GM18861 (cell line): ENCODE measurements at regions not wholly inside any gene's neighbourhood (a gene's known extent, or its start where the extent isn't known, plus 50 kb on each side); places are given as distances from the start of the nearest gene placed in this dataset.

Experiments used
- ATAC-seq: cut with Tn5 transposase; IDR thresholded peaks from one replicate; pipeline ENCODE4 v1.9.1; 2021; ENCODE audit not compliant: unreplicated experiment

DNA sequence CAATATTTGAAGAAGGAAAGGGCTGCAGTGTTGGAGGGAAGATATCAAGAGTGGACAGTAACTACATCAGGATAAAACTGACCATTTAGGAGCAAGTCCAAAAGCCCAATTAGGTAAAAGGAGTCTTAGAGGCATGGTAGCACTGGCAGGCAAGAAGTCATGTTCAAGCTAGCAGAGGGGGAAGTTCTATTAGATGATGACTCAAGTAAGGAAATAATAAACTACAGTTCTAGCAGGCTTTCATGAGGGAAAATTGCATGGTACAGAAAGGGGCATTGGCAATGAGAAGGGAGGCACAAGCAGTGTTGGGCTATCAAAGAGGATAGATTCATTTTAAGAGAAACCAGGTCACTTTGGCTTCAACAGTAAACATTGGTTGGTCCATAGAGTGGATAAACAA lies 156.1 kb upstream of the PTPRK start:
- ATAC-seq = no peak

DNA sequence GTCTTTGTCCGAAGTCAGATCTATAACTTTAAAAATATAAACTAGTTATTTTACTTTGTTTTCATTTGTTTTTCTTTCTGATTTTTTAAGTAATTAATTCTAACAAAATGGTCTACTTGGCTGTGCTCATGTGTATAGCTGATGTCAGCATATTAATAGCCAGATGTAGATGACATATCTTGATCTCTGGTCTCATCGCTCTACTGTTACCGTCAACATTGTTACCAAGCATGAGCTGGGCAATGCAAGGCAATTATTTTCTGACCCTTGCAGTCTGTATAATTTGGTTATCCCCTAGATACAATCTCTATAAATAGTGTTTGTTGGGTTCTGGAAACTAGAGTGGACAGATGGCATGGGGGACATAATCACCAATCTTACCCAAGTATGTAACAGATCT lies 151.6 kb upstream of the PTPRK start:
- no peak for ATAC-seq

DNA sequence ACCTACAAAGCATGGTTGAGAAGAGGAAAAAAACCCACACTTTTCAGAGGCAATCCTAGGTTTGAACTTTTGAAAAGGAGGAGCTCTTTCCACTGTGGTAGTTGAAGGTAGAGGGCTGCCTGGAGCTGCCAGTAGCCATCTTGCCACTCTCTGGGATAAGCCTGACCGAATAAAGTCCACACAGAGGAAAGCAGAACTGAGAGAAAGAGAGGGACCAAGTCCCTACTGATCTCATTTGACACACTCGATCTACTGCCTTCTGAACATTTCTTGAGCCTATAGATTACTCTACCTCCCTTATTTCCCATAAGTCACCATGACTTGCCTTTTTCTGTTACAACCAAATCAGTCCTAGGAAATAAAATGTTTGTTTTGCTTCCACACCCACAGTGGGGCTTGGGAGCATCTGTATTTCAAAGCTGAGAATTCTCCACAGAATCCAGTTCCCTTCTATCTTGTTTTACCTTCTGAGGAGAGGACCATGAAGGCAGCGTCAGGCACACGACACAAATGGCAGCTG lies 147.0 kb upstream of the PTPRK start:
- no peak for ATAC-seq

DNA sequence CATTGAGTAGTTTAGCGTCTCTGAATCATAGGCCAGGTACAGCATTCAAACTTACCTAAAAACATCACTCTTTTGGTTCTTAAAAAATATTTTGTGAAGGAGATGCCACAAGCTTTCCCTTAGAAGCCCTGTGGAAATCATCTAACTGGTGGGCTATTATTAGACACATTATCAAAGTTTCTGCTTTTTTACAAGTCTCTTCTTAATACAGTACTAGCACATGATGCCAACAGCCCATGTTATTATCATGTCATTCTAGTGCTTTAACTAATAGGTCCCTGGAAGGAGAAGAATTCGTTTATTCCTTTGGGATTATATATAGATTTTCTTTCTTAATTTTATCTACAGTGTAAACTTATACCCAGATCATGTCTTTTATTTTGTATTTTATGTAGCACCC lies 146.0 kb upstream of the PTPRK start:
- no peak for ATAC-seq

DNA sequence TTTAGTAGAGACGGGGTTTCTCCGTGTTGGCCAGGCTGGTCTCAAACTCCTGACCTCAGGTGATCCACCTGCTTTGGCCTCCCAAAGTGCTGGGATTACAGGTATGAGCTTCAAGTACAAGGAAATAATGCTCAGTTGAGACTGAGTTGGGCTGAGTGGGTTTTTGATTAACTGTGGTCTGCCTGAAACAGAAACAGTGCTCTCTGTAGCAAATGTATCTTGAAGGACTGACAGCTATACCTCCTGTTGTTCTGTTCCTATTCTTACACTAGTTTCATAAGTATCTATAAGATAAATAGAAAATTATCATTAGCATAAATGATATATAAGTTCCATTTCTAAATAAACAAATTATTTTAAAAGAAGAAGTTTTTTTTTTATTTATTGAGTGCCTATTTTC lies 142.8 kb upstream of the PTPRK start:
- ATAC-seq = peak; percentile 67

GRCh38 chr6:128659878-128660622 lies 139.7 kb upstream of the PTPRK start:
- ATAC-seq = no peak

GRCh38 chr6:128659276-128659675 lies 138.9 kb upstream of the PTPRK start:
- no peak for ATAC-seq

- no peak for ATAC-seq
Measured at GRCh38 chr6:128657181-128657580, 136.8 kb upstream of the PTPRK start.

DNA sequence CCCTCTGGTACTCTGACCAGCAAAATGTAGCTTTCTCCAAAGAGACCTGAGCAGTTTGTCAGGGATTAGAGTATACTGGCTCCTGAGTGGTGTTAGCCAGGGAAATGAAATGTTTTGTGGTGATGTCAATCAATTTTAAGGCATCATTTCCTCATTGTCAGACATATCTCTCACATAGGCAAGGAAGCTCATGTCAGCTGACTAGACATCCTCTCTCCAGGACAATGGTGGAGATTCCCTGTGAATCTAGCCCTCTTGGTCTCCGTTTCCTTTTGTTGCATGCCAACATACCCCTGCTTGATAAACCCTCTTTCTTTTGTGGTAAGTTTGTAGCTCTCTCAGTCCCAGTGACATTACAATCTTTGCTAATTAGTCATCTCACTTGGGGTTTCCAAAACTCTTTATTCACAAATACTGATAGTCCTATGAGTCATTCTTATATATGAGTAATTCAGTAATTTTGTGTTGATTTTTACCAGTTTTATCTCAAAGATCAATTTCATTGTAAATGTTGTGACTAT lies 135.6 kb upstream of the PTPRK start:
- ATAC-seq = peak; percentile 88

DNA sequence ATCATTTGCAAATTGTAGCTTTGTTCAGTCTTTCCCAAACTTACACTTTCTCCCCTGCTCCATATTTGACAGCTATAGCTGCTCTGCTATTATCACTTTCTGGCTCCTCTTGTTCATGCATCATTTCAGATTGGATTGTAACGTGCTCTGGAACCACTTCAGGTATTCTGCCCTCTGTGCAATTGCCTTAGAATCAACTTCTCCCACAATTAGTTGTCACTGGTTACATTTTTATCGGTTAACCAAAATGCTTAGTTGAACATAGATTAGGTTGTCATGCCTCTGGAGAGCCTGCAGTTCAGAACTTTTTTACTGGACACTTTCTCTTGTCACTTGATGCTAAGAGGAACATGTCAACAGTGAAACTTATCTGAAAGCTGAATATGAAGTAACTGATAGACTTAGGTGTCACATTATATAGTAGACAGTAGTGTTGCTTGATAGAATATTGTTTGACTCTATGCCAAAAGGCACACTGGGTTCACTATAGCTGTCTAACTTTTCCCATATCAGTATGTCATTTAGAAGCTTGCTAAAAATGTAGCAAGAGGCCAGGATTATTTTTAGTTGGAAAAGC lies 127.7 kb upstream of the PTPRK start:
- no peak for ATAC-seq

- ATAC-seq = no peak
Measured at GRCh38 chr6:128642132-128642531, 121.7 kb upstream of the PTPRK start.

DNA sequence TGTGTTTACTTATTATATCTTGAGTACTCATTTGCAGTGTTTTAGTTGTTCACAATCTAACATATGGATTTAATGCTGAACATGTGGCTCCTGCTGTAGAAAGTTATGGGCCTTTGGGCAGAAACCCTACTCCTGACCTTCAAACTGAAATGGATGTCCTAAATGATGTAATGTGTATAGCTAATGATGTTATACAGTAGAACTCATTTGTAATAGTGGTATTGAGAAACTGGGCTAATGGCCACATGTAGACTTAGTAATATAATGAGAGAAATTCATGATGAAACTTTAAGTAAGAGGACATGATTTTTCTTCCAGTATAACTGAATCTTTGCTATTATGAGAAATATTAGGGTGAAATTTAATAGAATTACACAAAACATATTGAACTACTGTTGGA lies 121.3 kb upstream of the PTPRK start:
- no peak for ATAC-seq

DNA sequence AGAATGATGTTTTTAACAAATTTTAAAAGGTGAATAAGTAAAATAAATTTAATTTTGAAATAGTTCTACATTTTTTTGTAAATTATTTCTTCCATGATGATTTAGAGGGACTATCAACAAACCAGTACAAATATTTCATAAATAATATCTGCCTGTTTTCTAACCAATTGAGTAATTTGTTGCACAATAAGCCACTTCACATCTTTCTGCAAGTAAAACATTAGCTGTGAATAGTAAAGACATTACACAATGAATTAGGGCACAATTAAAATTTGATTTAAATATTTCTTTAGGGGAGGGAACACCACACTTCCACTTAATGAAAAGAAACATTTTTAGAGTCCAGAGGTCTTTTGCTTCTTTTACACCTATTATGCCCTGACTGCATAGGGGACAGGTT lies 118.4 kb upstream of the PTPRK start:
- ATAC-seq = no peak

- ATAC-seq = no peak
Measured at GRCh38 chr6:128635219-128635618, 114.8 kb upstream of the PTPRK start.

GRCh38 chr6:128632131-128632530 lies 111.7 kb upstream of the PTPRK start:
- no peak for ATAC-seq

GRCh38 chr6:128631031-128631430 lies 110.6 kb upstream of the PTPRK start:
- no peak for ATAC-seq

DNA sequence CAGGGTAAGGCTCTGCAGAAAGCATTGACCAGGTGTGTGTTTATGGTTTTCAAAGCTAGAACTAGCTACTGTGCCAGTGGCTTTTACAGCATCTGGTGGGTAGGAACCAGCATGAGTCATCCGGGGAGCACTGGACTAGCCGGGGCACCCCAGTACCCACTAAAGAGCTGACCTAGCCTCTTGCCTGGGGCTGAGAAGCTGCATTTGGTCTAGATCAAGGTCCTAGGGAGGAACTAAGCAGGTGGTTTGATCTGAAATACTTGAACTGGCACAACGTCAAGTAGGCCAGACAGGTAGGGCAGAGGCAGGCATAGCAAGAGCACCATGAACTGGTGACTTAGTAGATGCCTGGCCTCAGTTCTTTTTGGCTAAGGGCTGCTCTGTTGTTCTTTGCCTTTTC lies 109.8 kb upstream of the PTPRK start:
- no peak for ATAC-seq

DNA sequence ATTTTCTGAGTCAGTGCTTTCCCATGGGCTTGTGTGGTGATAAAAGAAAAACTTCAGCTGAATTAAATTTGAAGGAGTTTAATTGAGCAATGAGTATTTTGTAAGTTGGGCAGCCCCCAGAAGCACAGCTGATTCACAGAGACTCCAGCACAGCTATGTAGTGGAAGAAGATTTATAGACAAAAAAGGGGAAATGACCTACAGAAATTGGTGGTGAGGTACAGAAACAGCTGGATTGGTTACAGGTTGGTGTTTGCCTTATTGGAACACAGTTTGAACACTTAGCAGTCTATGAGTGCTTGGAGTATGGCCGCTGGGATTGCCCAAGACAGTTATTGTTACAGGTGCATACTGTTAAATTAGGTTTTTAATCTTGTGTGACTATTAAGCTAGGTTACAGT lies 96.9 kb upstream of the PTPRK start:
- no peak for ATAC-seq

GRCh38 chr6:128616342-128616741 lies 95.9 kb upstream of the PTPRK start:
- ATAC-seq = no peak

DNA sequence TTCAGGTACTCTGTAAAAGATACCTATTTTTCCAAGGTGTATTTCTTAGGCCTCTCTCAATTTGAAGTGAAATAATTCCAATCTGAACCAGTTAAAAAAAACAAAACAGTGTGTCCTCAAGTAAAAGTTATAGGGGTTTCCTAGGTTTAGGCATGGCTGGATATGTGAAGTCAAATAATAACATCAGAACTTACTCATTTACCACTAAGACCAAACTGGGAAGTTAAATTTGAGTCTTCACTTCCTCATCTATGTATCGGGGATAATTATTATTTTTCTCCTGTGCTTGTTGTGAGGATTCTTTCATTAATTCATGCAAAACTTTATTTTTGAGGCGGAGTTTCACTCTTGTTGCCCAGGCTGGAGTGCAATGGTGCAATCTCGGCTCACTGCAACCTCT lies 86.2 kb upstream of the PTPRK start:
- peak; percentile 71 for ATAC-seq

- no peak for ATAC-seq
Measured at GRCh38 chr6:128605961-128606360, 85.6 kb upstream of the PTPRK start.

DNA sequence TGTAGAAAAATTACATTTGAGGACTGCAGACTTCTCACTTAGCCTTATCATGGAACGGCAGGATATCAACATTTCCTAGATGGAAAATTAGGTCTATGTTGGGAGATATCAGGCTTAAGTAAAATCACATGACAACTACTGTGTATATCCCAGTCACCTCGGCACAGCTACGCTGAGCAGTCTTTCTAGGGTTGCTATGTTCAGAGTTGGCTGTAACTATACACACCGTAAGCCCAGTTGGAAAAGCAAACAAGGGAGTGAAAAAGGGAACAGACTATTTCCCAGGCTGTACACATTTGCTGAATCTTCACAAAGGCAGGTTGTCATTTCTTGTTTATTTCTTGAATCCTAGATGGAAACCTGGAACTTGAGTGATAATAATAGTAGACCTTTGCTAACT lies 80.7 kb upstream of the PTPRK start:
- no peak for ATAC-seq
